ENCODE measurements at regions not wholly inside any gene's neighbourhood (a gene's known extent, or its start where the extent isn't known, plus 50 kb on each side); places are given as distances from the start of the nearest gene placed in this dataset.

DNA sequence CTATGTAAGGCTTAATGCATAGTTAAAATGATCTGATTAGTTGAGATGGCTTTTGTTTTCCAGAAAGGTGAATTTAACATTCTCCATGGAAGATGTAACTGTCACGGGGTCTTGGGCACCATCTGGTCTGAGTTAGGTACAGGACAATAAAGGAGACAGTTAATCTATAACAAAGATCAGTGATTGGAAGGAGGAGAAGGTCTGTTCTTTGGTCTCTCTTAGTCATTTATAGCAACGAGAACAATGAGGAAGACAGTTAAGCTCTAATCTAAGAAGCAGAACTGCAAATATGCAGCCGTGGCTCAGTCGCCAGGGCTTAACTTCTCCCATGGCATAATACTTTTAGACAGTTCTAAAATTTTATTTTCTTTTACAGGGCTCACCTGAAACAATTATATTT, 405.5 kb upstream of the SULF2 start:
- TF ChIP-seq, protein P1, sequence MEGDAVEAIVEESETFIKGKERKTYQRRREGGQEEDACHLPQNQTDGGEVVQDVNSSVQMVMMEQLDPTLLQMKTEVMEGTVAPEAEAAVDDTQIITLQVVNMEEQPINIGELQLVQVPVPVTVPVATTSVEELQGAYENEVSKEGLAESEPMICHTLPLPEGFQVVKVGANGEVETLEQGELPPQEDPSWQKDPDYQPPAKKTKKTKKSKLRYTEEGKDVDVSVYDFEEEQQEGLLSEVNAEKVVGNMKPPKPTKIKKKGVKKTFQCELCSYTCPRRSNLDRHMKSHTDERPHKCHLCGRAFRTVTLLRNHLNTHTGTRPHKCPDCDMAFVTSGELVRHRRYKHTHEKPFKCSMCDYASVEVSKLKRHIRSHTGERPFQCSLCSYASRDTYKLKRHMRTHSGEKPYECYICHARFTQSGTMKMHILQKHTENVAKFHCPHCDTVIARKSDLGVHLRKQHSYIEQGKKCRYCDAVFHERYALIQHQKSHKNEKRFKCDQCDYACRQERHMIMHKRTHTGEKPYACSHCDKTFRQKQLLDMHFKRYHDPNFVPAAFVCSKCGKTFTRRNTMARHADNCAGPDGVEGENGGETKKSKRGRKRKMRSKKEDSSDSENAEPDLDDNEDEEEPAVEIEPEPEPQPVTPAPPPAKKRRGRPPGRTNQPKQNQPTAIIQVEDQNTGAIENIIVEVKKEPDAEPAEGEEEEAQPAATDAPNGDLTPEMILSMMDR (IDR thresholded peaks at IDR 0.05; ENCODE audit: extremely low read depth, insufficient read depth, missing control alignments) = no peak
- in situ Hi-C loops (cut with MboI; ENCODE audit: low pct_unique_long_range_greater_than_20kb, low sequenced_read_pairs, unreplicated experiment) = no loop called here
- DNase-seq (ENCODE audit: low spot score) = no peak

DNA sequence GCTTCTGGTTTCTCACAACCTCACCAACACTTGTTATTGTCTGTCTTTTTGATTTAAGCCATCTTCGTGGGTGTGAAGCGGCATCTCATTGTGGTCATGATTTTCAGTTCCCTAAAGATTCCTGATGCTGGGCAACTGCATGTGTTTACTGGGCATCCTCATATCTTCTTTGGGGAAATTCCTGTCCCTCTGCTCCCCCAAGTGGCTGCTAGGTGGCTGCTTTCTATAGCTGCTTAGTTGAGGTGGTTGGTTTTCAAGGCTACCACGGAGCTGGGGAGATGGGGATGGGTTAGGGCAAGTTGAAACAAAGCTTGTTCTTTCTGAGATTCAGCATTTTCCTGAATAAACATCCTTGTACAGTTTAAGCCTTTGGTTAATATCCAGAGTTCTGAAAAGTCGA, 403.9 kb upstream of the SULF2 start:
- DNase-seq (ENCODE audit: low spot score) = peak; percentile 52
- in situ Hi-C loops (cut with MboI; ENCODE audit: low pct_unique_long_range_greater_than_20kb, low sequenced_read_pairs, unreplicated experiment) = no loop called here
- TF ChIP-seq, protein P1 (IDR thresholded peaks at IDR 0.05; ENCODE audit: extremely low read depth, insufficient read depth, missing control alignments) = peak; percentile 44

DNA sequence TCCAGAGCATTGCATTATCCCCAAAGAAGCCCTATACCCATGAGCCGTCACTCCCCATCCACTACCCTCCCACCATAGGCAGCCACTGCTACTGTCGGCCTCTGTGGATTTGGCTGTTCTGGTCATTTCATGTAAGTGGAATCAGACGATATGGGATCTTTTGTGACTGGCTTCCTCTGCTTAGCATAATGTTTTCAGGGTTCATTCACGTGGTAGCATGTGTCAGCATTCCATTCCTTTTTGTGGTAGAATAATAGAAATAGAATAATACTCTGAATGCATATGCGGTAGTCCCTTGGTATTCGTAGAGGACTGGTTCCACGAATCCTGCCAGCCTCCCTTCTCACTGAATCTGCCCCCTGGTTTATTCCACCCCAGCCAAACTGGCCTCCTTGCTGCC, 402.6 kb upstream of the SULF2 start:
- no peak for DNase-seq (ENCODE audit: low spot score)
- TF ChIP-seq, protein P1 (IDR thresholded peaks at IDR 0.05; ENCODE audit: extremely low read depth, insufficient read depth, missing control alignments) = no peak
- in situ Hi-C loops (cut with MboI; ENCODE audit: low pct_unique_long_range_greater_than_20kb, low sequenced_read_pairs, unreplicated experiment) = no loop called here

DNA sequence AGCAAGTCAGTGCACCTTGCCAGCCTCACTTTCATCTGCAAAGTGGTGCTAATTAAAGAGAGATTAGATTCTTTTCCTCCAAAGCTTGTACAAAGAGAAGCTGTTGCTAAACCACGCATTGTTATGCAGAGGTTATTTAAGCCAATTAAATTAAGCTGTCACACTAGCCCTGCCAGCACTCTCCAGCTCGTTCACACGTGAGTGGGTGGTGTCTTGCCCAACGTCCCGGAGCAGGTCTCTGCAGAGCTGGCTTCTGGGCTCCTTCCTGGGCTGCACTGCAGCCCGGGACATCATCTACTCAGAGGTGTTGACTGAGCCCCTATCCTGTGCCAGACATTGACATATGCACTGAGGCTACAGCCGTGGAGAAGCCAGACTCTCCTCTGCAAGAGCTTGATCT, 401.6 kb upstream of the SULF2 start:
- in situ Hi-C loops (cut with MboI; ENCODE audit: low pct_unique_long_range_greater_than_20kb, low sequenced_read_pairs, unreplicated experiment) = no loop called here
- no peak for DNase-seq (ENCODE audit: low spot score)
- TF ChIP-seq, protein P1 (IDR thresholded peaks at IDR 0.05; ENCODE audit: extremely low read depth, insufficient read depth, missing control alignments) = no peak

DNA sequence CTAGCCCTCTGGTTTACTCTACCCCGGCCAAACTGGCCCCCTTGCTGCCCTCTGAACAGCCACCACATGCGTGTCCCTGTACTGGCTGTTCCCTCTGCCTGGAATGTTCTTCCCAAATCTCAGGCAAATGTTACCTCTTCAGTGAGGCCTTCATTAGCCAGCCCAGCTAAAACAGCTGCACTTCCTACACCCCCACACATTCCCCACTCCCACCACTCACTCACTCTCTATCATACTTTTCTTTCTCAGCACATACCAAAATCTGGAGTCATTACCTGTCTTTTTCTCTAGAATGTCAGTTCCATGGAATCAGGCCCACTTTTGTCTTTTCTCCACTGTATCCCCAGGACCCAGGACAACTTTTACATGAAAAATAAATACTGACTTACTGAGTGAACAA, 401.2 kb upstream of the SULF2 start:
- DNase-seq (ENCODE audit: low spot score) = no peak
- TF ChIP-seq, protein P1 (IDR thresholded peaks at IDR 0.05; ENCODE audit: extremely low read depth, insufficient read depth, missing control alignments) = no peak
- in situ Hi-C loops (cut with MboI; ENCODE audit: low pct_unique_long_range_greater_than_20kb, low sequenced_read_pairs, unreplicated experiment) = no loop called here

DNA sequence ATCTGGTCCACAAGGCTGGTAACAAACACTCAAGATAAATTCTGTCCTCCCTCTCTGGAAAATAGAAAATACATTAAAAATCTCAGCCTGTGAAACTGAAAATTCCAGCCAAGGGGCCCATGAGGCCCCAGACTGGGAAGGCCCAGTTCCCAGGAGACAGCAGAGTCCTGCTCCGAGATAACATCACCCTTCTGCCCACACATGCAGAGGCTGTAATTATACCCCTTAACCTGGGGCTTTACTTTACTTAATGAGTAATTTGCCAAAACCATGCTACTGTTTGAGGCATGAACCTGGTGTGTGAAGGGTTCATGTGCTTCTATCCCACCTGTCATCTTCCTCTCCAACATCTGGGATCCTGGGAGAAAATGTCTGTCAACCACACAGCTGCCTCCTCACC, 398.9 kb upstream of the SULF2 start:
- TF ChIP-seq, protein P1 (IDR thresholded peaks at IDR 0.05; ENCODE audit: extremely low read depth, insufficient read depth, missing control alignments) = no peak
- in situ Hi-C loops (cut with MboI; ENCODE audit: low pct_unique_long_range_greater_than_20kb, low sequenced_read_pairs, unreplicated experiment) = no loop called here
- DNase-seq (ENCODE audit: low spot score) = no peak
